ENCODE measurements at regions not wholly inside any gene's neighbourhood (a gene's known extent, or its start where the extent isn't known, plus 50 kb on each side); places are given as distances from the start of the nearest gene placed in this dataset.

DNA sequence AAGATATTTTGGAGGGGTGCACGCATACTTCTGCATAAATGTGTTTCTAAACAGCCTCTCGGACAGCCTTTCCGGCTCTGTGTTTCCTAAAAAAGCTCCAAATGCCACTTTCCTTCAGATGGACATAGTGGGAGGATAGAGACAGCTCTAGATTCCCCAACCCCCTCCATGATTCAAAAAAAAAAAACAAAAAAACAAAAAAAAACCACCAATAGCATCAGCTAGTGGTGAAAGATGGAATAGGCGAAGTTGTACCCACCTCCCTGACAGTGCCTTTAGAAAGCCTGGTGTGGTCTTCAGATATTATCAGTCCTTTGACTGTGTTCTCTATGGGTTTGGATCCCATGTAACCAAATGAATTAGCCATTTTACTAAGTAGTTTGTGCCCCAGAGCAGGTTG lies 94.1 kb downstream of the PHETA1 start:
- no peaks in the 10 kb centered on the region for H3K27me3 ChIP-seq (replicated peaks; ENCODE audit: control insufficient read depth, insufficient read depth, low read length)
- TF ChIP-seq, protein P1, sequence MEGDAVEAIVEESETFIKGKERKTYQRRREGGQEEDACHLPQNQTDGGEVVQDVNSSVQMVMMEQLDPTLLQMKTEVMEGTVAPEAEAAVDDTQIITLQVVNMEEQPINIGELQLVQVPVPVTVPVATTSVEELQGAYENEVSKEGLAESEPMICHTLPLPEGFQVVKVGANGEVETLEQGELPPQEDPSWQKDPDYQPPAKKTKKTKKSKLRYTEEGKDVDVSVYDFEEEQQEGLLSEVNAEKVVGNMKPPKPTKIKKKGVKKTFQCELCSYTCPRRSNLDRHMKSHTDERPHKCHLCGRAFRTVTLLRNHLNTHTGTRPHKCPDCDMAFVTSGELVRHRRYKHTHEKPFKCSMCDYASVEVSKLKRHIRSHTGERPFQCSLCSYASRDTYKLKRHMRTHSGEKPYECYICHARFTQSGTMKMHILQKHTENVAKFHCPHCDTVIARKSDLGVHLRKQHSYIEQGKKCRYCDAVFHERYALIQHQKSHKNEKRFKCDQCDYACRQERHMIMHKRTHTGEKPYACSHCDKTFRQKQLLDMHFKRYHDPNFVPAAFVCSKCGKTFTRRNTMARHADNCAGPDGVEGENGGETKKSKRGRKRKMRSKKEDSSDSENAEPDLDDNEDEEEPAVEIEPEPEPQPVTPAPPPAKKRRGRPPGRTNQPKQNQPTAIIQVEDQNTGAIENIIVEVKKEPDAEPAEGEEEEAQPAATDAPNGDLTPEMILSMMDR (IDR thresholded peaks at IDR 0.05; ENCODE audit: insufficient read depth, low read length, poor library complexity, severe bottlenecking): peak; percentile 42
- no peaks in the 10 kb centered on the region for H3K36me3 ChIP-seq (ENCODE audit: control insufficient read depth, insufficient read depth, low read length)
- no peak for DNase-seq (ENCODE audit: extremely low read depth, insufficient read length)
- H3K4me3 ChIP-seq (replicated peaks; ENCODE audit: low read depth, low read length): no peak overlapping the region

DNA sequence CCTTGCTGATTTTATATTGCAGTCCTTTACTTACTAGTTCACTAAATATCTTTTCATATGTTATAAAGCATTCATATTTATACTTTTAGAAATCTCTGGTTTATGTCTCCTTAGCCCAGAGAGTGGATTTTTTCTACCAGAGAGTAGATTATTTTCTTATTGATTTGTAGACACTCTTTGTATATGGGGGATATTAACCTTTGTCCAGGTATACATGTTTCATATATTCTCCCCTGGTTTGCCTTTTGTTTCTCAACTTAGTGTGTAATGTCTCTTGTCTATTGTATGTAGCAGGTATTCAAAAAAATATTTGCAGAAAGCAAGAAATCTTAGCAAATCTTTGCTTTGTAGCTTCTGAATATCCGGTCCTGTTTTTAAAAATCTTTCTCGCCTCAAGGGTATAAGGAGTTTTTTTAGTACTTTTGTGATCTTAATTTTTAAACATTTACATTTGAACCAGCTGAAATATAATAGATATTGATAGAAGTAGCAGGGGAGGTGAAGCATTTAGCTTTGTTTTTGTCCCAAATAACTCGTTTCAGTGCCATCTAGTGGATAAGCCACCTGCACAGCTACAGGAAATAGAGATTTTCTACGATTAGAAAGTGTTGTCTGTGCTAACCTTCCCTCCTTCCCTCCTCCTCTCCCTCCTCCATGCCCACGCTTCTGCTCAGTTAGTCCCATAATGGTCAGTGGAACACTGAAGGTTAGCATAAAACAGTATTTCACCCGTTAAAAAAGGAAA lies 97.0 kb downstream of the PHETA1 start:
- H3K27me3 ChIP-seq (replicated peaks; ENCODE audit: control insufficient read depth, insufficient read depth, low read length): no peaks in the 10 kb centered on the region
- H3K36me3 ChIP-seq (ENCODE audit: control insufficient read depth, insufficient read depth, low read length): no peaks in the 10 kb centered on the region
- no peak overlapping the region for H3K4me3 ChIP-seq (replicated peaks; ENCODE audit: low read depth, low read length)
- DNase-seq (ENCODE audit: extremely low read depth, insufficient read length): no peak
- TF ChIP-seq, protein P1 (IDR thresholded peaks at IDR 0.05; ENCODE audit: insufficient read depth, low read length, poor library complexity, severe bottlenecking): peak; percentile 30

DNA sequence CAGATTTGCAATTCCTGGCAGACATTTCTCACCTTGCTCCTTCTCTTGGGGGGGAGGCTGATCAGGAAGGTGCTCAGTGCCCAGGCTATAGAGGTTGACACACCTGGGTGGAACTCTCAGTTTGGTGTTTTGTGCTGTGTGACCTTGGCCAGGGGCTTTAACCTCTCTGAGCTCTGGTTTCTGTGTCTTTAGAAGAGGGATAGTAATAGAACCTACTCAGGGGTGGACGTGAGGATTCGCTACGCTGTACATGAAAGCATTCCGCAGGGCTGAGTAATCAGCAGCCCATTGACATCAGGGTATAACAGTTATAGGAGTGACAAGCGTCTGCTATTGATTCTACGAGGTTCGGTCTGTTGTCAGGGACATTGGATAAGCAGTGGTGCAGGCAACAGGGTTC lies 98.1 kb downstream of the PHETA1 start:
- Histone ChIP-seq H3K36me3 (ENCODE audit: control insufficient read depth, insufficient read depth, low read length) (no peaks in the 10 kb centered on the region), H3K27me3 (replicated peaks; ENCODE audit: control insufficient read depth, insufficient read depth, low read length) (no peaks in the 10 kb centered on the region; the same call in 1 of the 2 replicates), H3K4me3 (replicated peaks; ENCODE audit: low read depth, low read length) (no peak overlapping the region)
- DNase-seq (ENCODE audit: extremely low read depth, insufficient read length): no peak
- TF ChIP-seq, protein P1 (IDR thresholded peaks at IDR 0.05; ENCODE audit: insufficient read depth, low read length, poor library complexity, severe bottlenecking): no peak

DNA sequence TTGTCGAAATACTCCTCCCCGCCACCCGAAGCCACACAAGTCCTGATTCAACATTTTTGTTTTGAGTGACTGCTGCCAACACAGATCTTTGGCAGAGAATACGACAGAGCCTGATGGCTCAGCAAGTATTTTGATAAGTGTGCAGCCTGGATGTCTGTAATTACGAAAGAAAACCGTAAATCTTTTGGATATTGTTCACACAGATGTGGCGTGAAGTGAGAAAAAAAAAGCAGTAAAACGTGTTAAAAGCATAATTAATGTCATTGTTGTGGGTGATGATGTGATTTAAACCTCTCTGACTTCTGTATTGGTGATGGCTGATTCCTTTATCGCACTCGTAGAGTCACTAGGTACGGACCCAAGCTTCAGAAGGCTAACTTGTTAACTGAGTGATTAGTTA lies 98.7 kb downstream of the PHETA1 start:
- no peak for DNase-seq (ENCODE audit: extremely low read depth, insufficient read length)
- no peak overlapping the region for H3K4me3 ChIP-seq (replicated peaks; ENCODE audit: low read depth, low read length)
- no peaks in the 10 kb centered on the region for H3K36me3 ChIP-seq (ENCODE audit: control insufficient read depth, insufficient read depth, low read length)
- TF ChIP-seq, protein P1 (IDR thresholded peaks at IDR 0.05; ENCODE audit: insufficient read depth, low read length, poor library complexity, severe bottlenecking): no peak
- H3K27me3 ChIP-seq (replicated peaks; ENCODE audit: control insufficient read depth, insufficient read depth, low read length): no peaks in the 10 kb centered on the region; the same call in 1 of the 2 replicates

DNA sequence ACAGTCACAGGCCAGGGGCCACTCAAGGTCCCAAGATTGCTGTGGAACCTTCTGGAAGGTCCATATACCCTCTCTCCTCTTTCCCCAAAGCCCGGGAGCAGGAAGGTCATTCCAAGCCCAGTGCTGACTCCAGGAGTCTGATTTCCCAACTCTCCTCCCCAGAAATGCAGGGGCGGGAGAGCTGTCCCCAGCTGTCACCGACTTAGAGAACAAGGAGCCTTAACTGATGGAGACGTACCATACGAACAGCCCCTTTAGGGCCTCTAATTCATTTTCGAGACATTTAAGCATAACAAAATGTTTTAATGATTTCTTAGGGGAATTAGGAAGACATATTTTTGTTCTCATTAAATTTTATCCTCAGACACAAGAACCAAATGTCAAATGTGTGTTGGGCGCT lies 99.2 kb downstream of the PHETA1 start:
- H3K27me3 ChIP-seq (replicated peaks; ENCODE audit: control insufficient read depth, insufficient read depth, low read length): no peaks in the 10 kb centered on the region; the same call in 1 of the 2 replicates
- TF ChIP-seq, protein P1 (IDR thresholded peaks at IDR 0.05; ENCODE audit: insufficient read depth, low read length, poor library complexity, severe bottlenecking): no peak
- H3K4me3 ChIP-seq (replicated peaks; ENCODE audit: low read depth, low read length): no peak overlapping the region
- H3K36me3 ChIP-seq (ENCODE audit: control insufficient read depth, insufficient read depth, low read length): no peaks in the 10 kb centered on the region
- no peak for DNase-seq (ENCODE audit: extremely low read depth, insufficient read length)

All from GM06990 (cell line).